ENCODE measurements at regions not wholly inside any gene's neighbourhood (a gene's known extent, or its start where the extent isn't known, plus 50 kb on each side); places are given as distances from the start of the nearest gene placed in this dataset.
A peak's percentile ranks its signal among the peaks of the same experiment; 100 is the strongest.

DNA sequence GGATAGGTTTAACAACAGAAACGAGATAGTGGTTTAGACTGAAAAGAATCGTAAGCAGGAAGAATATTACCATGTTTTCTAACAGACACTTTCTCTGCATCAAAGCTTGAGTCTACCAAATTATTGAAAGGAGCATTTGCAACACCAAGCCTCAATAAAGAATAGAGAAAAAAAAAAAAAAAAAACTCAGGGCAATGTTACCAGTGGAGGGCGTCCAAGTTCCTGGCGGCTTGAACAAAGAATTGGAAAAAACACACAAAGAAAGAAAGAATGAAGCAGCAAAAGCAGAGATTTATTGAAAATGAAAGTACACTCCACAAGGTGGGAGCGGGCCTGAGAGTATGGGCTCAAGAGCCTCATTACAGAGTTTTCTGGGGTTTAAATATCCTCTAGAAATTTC, 686.5 kb upstream of the ADGRL2 start:
- WGBS, 4 donors, result 92 to 94% (median 93%) methylated on average over 5 of the region's 5 CpGs

DNA sequence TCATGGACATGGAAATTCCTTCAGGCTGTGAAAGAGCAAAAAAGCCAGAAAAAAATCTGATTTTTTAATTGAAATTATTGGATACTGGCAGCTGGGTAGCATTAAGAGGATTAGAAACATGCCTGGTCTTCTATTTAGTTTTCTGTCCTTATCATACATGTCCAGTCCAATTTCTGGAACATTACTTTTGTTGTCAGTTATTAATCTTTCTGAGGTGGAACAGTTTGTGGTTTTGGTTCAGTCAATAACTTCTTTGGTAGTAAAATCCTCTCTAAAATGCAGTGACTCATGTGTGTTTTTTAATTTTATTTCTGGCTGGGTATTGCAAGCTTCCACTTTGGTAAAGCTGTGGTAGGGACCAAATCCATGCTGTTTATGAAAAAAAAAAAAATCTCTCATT, 687.0 kb upstream of the ADGRL2 start:
- Histone ChIP-seq H3K27me3 (no peaks in the 10 kb centered on the region), H3K36me3 (replicated peaks in 1 of 2) (no peaks in the 10 kb centered on the region), H3K4me3 (no peak overlapping the region), H3K9me3 (replicated peaks in 1 of 3) (peaks cover 0 to 10% (median 0%) of the 10 kb centered on the region in 3 donors), H3K4me1 (replicated peaks in 1 of 2) (peaks cover 0 to 6% of the 10 kb centered on the region in 2 donors), H3K27ac (no peak overlapping the region)
- no peak for DNase-seq
- no peak for TF ChIP-seq POLR2A (IDR thresholded peaks at IDR 0.05)
- TF ChIP-seq, protein P1, sequence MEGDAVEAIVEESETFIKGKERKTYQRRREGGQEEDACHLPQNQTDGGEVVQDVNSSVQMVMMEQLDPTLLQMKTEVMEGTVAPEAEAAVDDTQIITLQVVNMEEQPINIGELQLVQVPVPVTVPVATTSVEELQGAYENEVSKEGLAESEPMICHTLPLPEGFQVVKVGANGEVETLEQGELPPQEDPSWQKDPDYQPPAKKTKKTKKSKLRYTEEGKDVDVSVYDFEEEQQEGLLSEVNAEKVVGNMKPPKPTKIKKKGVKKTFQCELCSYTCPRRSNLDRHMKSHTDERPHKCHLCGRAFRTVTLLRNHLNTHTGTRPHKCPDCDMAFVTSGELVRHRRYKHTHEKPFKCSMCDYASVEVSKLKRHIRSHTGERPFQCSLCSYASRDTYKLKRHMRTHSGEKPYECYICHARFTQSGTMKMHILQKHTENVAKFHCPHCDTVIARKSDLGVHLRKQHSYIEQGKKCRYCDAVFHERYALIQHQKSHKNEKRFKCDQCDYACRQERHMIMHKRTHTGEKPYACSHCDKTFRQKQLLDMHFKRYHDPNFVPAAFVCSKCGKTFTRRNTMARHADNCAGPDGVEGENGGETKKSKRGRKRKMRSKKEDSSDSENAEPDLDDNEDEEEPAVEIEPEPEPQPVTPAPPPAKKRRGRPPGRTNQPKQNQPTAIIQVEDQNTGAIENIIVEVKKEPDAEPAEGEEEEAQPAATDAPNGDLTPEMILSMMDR (IDR thresholded peaks at IDR 0.05), result no peak
- intact Hi-C loops (cut with DNase I), result no loop called here

More for the DNA sequence above, 686.5 kb upstream of the ADGRL2 start:
- no peak for DNase-seq
- intact Hi-C loops (cut with DNase I), result no loop called here
- no peak overlapping the region for H3K27ac ChIP-seq
- H3K4me1 ChIP-seq (replicated peaks in 1 of 2), result peaks cover 0 to 6% of the 10 kb centered on the region in 2 donors
- TF ChIP-seq, protein P1 (IDR thresholded peaks at IDR 0.05), result no peak
- TF ChIP-seq POLR2A (IDR thresholded peaks at IDR 0.05), result no peak
- H3K9me3 ChIP-seq (replicated peaks in 1 of 3), result peaks cover 0 to 10% (median 0%) of the 10 kb centered on the region in 3 donors
- H3K36me3 ChIP-seq (replicated peaks in 1 of 2), result no peaks in the 10 kb centered on the region
- no peak overlapping the region for H3K4me3 ChIP-seq
- no peaks in the 10 kb centered on the region for H3K27me3 ChIP-seq

DNA sequence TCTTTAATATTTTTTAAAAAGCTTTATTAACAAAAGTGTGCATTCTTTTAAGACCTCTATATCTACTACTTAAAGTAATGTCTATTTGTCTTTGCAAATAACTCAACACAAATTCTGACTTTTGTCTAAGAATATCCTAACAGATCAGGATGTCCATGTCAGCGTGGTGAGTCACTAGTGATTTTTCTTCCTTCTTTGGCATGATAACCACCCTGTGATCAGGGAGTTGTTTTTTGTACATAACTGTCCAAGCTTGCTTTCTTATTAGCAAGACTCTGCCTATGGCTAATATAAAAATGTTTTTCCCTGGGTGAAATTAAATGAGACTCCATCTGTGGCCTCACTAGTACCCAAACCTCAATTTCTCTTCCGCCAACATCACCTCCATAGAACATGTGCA, 688.9 kb upstream of the ADGRL2 start:
- Histone ChIP-seq H3K27me3 (no peaks in the 10 kb centered on the region), H3K4me1 (replicated peaks in 1 of 2) (peaks cover 0 to 6% of the 10 kb centered on the region in 2 donors), H3K27ac (no peak overlapping the region), H3K9me3 (replicated peaks in 1 of 3) (peaks cover 0 to 10% (median 0%) of the 10 kb centered on the region in 3 donors), H3K36me3 (replicated peaks in 1 of 2) (no peaks in the 10 kb centered on the region), H3K4me3 (no peak overlapping the region)
- peak in 3 of 7 donors; percentile 12 to 18 (median 16) for DNase-seq
- intact Hi-C loops (cut with DNase I), result no loop called here
- no peak for TF ChIP-seq POLR2A (IDR thresholded peaks at IDR 0.05)
- TF ChIP-seq, protein P1 (IDR thresholded peaks at IDR 0.05), result no peak
- 63 to 65% (median 64%) methylated on average over 2 of the region's 2 CpGs for WGBS, 4 donors

DNA sequence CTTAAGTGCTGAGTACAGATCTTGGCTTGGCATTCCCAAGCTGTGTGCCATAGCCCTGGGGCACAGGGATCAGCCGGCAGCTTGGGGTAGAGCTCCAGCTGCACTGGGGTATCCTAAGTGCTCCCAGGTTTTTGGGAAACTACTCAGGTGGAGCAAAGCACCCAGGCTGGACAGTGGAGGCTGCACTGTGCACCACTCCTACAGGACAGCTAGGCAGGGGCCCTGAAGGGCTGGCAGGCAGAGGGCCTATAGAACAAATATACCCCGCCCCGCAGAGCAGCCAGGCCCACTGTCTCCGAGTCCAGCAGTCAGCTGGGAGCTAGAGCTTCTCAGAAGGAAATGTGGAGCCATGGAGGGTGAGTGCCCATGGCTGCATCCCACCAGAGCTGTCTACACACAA, 691.7 kb upstream of the ADGRL2 start:
- Histone ChIP-seq H3K27ac (no peak overlapping the region), H3K27me3 (no peaks in the 10 kb centered on the region), H3K4me3 (no peak overlapping the region), H3K9me3 (replicated peaks in 1 of 3) (peaks cover 0 to 10% (median 0%) of the 10 kb centered on the region in 3 donors), H3K36me3 (replicated peaks in 1 of 2) (no peaks in the 10 kb centered on the region), H3K4me1 (replicated peaks in 1 of 2) (peaks cover 0 to 6% of the 10 kb centered on the region in 2 donors)
- TF ChIP-seq POLR2A (IDR thresholded peaks at IDR 0.05), result no peak
- TF ChIP-seq, protein P1 (IDR thresholded peaks at IDR 0.05), result no peak
- 89 to 100% (median 96%) methylated on average over 1 to 4 of the region's 4 CpGs; no CpG with 5 or more reads in 1 of the 4 donors for WGBS, 4 donors
- DNase-seq, result no peak
- intact Hi-C loops (cut with DNase I), result no loop called here

Data from adrenal gland (tissue), 9 donors.